Fibroblast of lung (primary cell): ENCODE measurements at regions not wholly inside any gene's neighbourhood (a gene's known extent, or its start where the extent isn't known, plus 50 kb on each side); places are given as distances from the start of the nearest gene placed in this dataset.

Experiments used
- CTCF ChIP-seq, 2 donors: IDR thresholded peaks in 1 of 2; conservative IDR thresholded peaks in 1 of 2; 1 replicate in 1 of 2; 2 replicates in 1 of 2; pipeline ENCODE4 v1.5.1; 2011 to 2012; ENCODE audit warnings: low read length in 2 of 2, control low read depth in 1 of 2, inconsistent platforms in 1 of 2, low read depth in 1 of 2, mild to moderate bottlenecking in 1 of 2
- EZH2 ChIP-seq: IDR thresholded peaks from 2 replicates; pipeline ENCODE4 v1.5.1; 2012; ENCODE audit warnings: low read length, control low read depth, mild to moderate bottlenecking; ENCODE audit errors: missing control alignments

- no peak for TF ChIP-seq CTCF (conservative IDR thresholded peaks at IDR 0.05 in 1 of 2, IDR thresholded peaks at IDR 0.05 in 1 of 2; ENCODE audit: low read depth in 1 of 2, low read length in 2 of 2)
- no peak for TF ChIP-seq EZH2
Measured at GRCh38 chr9:31027678-31028077, 1356.8 kb upstream of the ACO1 start.
